ENCODE measurements at regions not wholly inside any gene's neighbourhood (a gene's known extent, or its start where the extent isn't known, plus 50 kb on each side); places are given as distances from the start of the nearest gene placed in this dataset.
"Not testable (repeated sequence)": the region's sequence is repeated elsewhere in the genome, so short reads cannot be mapped to it uniquely, and the experiment has no call there.

- H3K27ac ChIP-seq = peak overlapping the region in 3 of 4 donors; percentile 57 to 86 (median 65)
- H3K9me3 ChIP-seq; H3K4me1 ChIP-seq; intact Hi-C loops (cut with DNase I); H3K36me3 ChIP-seq (replicated peaks in 1 of 2; ENCODE audit: insufficient read depth in 1 of 2, low read depth in 2 of 2); H3K27me3 ChIP-seq: not testable (repeated sequence)
- ATAC-seq (peak; percentile 99), DNase-seq (peak in 1 of 4 donors; percentile 55)
- WGBS, 2 donors = 9% methylated on average over 12 of the region's 70 CpGs; no CpG with 5 or more reads in 1 of the 2 donors
- peak overlapping the region in 1 of 2 donors; percentile 22 for H3K4me3 ChIP-seq
These were observed 50.9 kb upstream of the APOD start for GRCh38 chr3:195634426-195635261.
